Activated CD4-positive, alpha-beta memory T cell treated with anti-CD3 and anti-CD28 coated beads for 36 hours (primary cell): ENCODE measurements at regions not wholly inside any gene's neighbourhood (a gene's known extent, or its start where the extent isn't known, plus 50 kb on each side); places are given as distances from the start of the nearest gene placed in this dataset.

Experiments
- CTCF ChIA-PET: fragments of 350-600 bp; sonication (Branson Sonifier 250); formaldehyde crosslinking; loops from one replicate; lab custom pipeline; 2021; ENCODE audit warnings: antibody characterized with exemption, inconsistent platforms; lab: Charles Lee
- POLR2A ChIA-PET: fragments of 350-600 bp; sonication (Branson Sonifier 250); formaldehyde crosslinking; loops from one replicate; lab custom pipeline; 2021; ENCODE audit warnings: antibody characterized with exemption; lab: Charles Lee
- DNase-seq: peaks from one replicate; pipeline ENCODE4 v3.0.0-alpha.2; 2020
- H3K27ac Mint-ChIP-seq: one replicate; pipeline ENCODE4 v1.8.0; 2021; ENCODE audit warnings: mixed read lengths
- H3K27me3 Mint-ChIP-seq: one replicate; pipeline ENCODE4 v1.8.0; 2021; ENCODE audit warnings: mixed read lengths
- H3K36me3 Mint-ChIP-seq: one replicate; pipeline ENCODE4 v1.8.0; 2021; ENCODE audit warnings: mixed read lengths
- H3K4me1 Mint-ChIP-seq: one replicate; pipeline ENCODE4 v1.8.0; 2021; ENCODE audit warnings: low read depth, mixed read lengths
- H3K4me3 Mint-ChIP-seq: one replicate; pipeline ENCODE4 v1.8.0; 2021; ENCODE audit warnings: mild to moderate bottlenecking, mixed read lengths
- H3K9me3 Mint-ChIP-seq: one replicate; pipeline ENCODE4 v1.8.0; 2021; ENCODE audit warnings: mixed read lengths
- intact Hi-C: fragments of 100-400 bp; cut with micrococcal nuclease; formaldehyde crosslinking; loops from one replicate; pipeline ENCODE4 v1.15.1; 2023

DNA sequence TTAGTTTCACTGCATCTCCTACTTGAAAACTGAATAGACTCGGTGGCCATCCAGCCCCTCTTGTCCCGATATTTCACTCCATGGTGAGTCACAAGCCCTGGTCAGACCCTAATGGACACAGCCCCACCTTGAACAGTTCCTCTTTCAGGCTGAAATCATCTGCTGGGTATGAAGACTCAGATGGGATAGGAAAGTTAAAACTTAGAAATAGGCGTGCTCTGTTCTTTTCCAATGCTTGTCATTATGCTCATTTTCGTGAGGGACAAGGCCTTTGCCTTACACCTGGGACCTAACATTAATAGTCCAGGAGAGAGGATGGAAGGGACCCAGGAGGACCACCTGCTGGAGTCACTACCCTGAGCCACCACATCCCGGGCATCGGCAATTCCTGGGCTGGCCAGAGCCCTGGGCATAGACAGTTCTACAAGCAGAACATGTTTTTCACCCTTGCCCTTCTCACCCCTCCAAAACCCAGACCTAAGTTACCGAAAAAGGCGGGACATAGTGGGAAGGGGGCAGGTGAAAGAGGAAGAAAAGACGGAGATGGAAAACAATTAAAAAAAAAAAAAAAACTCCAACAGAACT is 278.3 kb downstream of the SOX9 start:
- Mint-ChIP-seq H3K4me1 (no peaks in the 10 kb centered on the region), H3K36me3 (no peaks in the 10 kb centered on the region), H3K9me3 (no peaks in the 10 kb centered on the region), H3K27ac (no peak overlapping the region), H3K4me3 (no peak overlapping the region), H3K27me3 (no peaks in the 10 kb centered on the region)
- ChIA-PET CTCF (no interaction called here), POLR2A (no interaction called here)
- intact Hi-C loops = no loop called here
- DNase-seq = no peak

GRCh38 chr17:72399608-72400487 is 279.0 kb downstream of the SOX9 start:
- Mint-ChIP-seq H3K27ac (no peak overlapping the region), H3K36me3 (no peaks in the 10 kb centered on the region), H3K4me3 (no peak overlapping the region), H3K27me3 (no peaks in the 10 kb centered on the region), H3K4me1 (no peaks in the 10 kb centered on the region), H3K9me3 (no peaks in the 10 kb centered on the region)
- ChIA-PET POLR2A (no interaction called here), CTCF (no interaction called here)
- DNase-seq = no peak
- intact Hi-C loops = no loop called here

GRCh38 chr17:72400488-72400827 is 279.6 kb downstream of the SOX9 start:
- intact Hi-C loops = no loop called here
- Mint-ChIP-seq H3K36me3 (no peaks in the 10 kb centered on the region), H3K4me3 (no peak overlapping the region), H3K27me3 (no peaks in the 10 kb centered on the region), H3K9me3 (no peaks in the 10 kb centered on the region), H3K4me1 (no peaks in the 10 kb centered on the region), H3K27ac (no peak overlapping the region)
- ChIA-PET CTCF (no interaction called here), POLR2A (no interaction called here)
- no peak for DNase-seq

- intact Hi-C loops = no loop called here
- H3K36me3 Mint-ChIP-seq = no peaks in the 10 kb centered on the region
- no peaks in the 10 kb centered on the region for H3K9me3 Mint-ChIP-seq
- no peak overlapping the region for H3K4me3 Mint-ChIP-seq
- no peaks in the 10 kb centered on the region for H3K27me3 Mint-ChIP-seq
- CTCF ChIA-PET = no interaction called here
- DNase-seq = no peak
- H3K4me1 Mint-ChIP-seq = no peaks in the 10 kb centered on the region
- no peak overlapping the region for H3K27ac Mint-ChIP-seq
- POLR2A ChIA-PET = no interaction called here
Observed at GRCh38 chr17:72400863-72401262, 280.0 kb downstream of the SOX9 start.

DNA sequence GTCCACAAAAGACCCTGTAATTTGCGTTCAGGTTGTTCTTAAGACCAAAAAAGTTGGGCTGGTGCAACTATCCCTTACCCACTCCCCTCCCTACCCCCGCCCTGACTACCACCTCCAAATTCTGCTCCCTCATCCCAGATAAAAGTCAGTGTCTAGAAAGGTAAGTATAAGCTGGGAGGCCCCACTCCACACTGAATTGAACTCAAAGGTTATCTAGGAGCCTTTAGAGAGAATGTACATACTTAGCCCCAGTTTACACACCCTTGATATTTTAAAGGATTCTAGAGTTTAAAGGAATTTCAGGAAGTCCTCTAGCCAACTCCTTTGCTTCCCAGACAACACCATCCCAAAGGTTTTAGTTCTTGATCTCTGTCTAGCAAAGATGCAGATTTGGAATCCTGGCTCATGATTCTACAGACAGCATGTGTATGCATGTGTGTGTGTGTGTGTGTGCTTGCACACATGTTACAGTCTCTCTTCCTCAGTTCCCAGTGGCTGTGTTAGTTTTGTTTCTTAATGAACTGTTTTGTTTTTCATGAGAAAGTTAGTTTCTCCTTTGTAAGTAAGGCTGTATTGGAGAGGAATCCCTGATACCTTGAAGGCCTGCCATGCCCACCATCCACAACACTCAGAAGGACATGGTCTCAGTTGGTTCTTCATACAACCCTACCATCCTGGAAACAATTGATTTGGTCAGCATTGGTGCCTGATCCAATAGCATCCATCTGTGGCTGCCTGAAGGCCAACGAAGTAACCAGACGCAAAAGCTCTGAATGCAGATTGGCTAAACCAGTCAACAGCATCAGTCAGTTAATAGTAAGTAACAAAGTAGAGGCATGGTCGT is 281.3 kb downstream of the SOX9 start:
- no peak overlapping the region for H3K27ac Mint-ChIP-seq
- no peaks in the 10 kb centered on the region for H3K27me3 Mint-ChIP-seq
- H3K4me1 Mint-ChIP-seq = no peaks in the 10 kb centered on the region
- DNase-seq = no peak
- no peaks in the 10 kb centered on the region for H3K36me3 Mint-ChIP-seq
- ChIA-PET POLR2A (no interaction called here), CTCF (no interaction called here)
- intact Hi-C loops = no loop called here
- no peak overlapping the region for H3K4me3 Mint-ChIP-seq
- no peaks in the 10 kb centered on the region for H3K9me3 Mint-ChIP-seq

DNA sequence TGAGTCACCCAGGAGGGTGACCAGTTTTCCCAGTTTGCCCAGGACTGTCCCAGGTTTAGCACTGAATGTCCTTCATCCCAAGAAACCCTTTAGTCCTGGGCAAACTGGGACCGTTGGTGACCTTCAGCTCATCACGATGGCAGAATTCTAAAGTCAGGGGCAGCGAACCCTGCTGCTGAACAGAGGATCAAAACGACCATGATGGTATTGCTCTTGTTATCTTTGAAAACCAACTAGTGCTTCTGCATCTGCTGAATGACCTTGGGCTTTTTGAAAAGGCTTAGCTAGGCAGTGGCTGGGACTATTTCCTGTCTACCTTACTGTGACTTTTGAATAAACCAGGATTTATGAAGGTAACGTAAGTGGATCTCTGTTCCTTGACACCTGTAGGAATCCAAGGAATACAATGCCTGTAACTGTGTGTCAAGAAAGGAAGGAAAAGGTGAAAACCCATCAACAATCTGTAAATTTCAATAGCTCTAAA is 281.9 kb downstream of the SOX9 start:
- no peaks in the 10 kb centered on the region for H3K9me3 Mint-ChIP-seq
- no peaks in the 10 kb centered on the region for H3K4me1 Mint-ChIP-seq
- DNase-seq = no peak
- CTCF ChIA-PET = interaction anchor here (0.6 kb wide), 1 partner anchor 250 kb away, joined by 4 read pairs; no protein-coding TSS in a partner anchor
- H3K27me3 Mint-ChIP-seq = no peaks in the 10 kb centered on the region
- H3K36me3 Mint-ChIP-seq = no peaks in the 10 kb centered on the region
- intact Hi-C loops = no loop called here
- no peak overlapping the region for H3K27ac Mint-ChIP-seq
- no peak overlapping the region for H3K4me3 Mint-ChIP-seq
- POLR2A ChIA-PET = no interaction called here

DNA sequence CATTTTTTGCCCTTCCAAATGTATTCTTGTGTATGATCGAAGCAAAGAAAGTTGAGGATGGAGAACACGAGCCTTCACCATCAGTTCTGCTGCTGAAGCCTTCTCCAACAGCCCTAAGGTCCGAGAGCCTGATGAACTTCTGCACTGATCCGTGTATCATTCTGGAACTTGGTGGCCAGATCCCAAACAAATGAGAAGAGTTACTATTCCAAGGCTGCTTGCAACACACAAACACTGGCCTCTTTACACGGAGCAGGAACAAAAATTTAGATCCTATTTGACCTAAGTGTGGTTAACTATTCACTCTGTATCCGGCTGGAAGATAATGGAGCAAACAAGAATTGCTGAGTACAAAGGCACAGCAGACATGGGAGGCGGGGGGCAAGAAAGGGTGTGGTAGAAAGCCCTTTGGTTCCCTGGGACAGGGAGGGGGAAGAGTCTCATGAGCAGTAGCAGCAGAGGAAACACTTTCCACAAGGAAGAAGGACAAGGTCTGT is 282.9 kb downstream of the SOX9 start:
- Mint-ChIP-seq H3K36me3 (no peaks in the 10 kb centered on the region), H3K4me1 (no peaks in the 10 kb centered on the region), H3K4me3 (no peak overlapping the region), H3K9me3 (no peaks in the 10 kb centered on the region), H3K27me3 (no peaks in the 10 kb centered on the region), H3K27ac (no peak overlapping the region)
- ChIA-PET POLR2A (no interaction called here), CTCF (no interaction called here)
- intact Hi-C loops = no loop called here
- no peak for DNase-seq

- Mint-ChIP-seq H3K4me1 (no peaks in the 10 kb centered on the region), H3K36me3 (no peaks in the 10 kb centered on the region), H3K4me3 (no peak overlapping the region), H3K27me3 (no peaks in the 10 kb centered on the region), H3K27ac (no peak overlapping the region), H3K9me3 (no peaks in the 10 kb centered on the region)
- DNase-seq = no peak
- CTCF ChIA-PET = no interaction called here
- intact Hi-C loops = no loop called here
- POLR2A ChIA-PET = no interaction called here
Observed at GRCh38 chr17:72404872-72405271, 284.1 kb downstream of the SOX9 start.

DNA sequence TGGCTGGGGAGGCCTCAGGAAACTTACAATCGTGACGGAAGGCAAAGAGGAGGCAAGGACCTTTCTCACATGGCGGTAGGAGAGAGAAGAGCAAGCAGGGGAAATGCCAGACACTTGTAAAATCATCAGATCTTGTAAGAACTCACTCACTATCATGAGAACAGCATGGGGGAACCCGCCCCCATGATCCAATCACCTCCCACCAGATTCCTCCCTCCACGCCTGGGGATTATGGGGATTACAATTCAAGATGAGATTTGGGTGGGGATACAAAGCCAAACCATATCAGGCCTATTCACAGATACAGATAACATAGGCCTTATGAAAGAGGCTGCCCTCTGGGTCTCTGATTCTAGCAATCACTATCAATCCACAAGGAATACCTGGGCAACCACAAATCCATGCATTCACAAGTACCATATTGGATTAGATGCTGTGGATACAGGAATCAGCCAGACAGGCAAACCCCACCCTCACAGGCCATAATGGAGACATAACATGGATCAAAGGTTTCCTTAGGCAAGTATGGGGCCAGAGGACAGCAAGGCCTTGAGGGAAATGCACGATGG is 284.9 kb downstream of the SOX9 start:
- no peaks in the 10 kb centered on the region for H3K4me1 Mint-ChIP-seq
- no peak for DNase-seq
- intact Hi-C loops = no loop called here
- no peaks in the 10 kb centered on the region for H3K27me3 Mint-ChIP-seq
- H3K9me3 Mint-ChIP-seq = no peaks in the 10 kb centered on the region
- H3K27ac Mint-ChIP-seq = no peak overlapping the region
- H3K36me3 Mint-ChIP-seq = no peaks in the 10 kb centered on the region
- H3K4me3 Mint-ChIP-seq = no peak overlapping the region
- POLR2A ChIA-PET = no interaction called here
- CTCF ChIA-PET = no interaction called here

DNA sequence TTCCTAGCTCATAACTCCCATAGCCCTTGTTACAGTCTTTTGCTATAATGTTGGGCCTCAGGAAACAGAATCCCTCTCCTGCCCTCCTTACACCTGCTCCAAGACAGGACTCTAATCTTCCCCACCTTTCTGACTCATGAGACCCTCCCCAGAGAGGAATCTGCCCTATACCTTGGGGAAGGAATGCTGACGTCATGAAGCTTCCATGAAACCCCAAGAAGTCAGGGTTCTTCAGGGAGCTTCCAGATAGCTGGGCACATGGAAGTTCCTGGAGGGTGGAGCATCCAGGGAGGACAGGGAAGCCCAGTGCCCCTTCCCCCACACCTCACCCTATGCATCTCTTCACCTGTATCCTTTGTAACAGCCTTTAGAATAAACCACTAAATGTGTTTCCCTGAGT is 285.7 kb downstream of the SOX9 start:
- no peak for DNase-seq
- no peak overlapping the region for H3K27ac Mint-ChIP-seq
- ChIA-PET POLR2A (interaction anchor here (0.6 kb wide), 1 partner anchor 16 kb away, joined by 3 read pairs; no protein-coding TSS in a partner anchor), CTCF (no interaction called here)
- intact Hi-C loops = no loop called here
- no peaks in the 10 kb centered on the region for H3K9me3 Mint-ChIP-seq
- no peaks in the 10 kb centered on the region for H3K4me1 Mint-ChIP-seq
- H3K27me3 Mint-ChIP-seq = no peaks in the 10 kb centered on the region
- H3K4me3 Mint-ChIP-seq = no peak overlapping the region
- no peaks in the 10 kb centered on the region for H3K36me3 Mint-ChIP-seq

GRCh38 chr17:72407336-72407909 is 286.6 kb downstream of the SOX9 start:
- intact Hi-C loops = no loop called here
- no peak overlapping the region for H3K4me3 Mint-ChIP-seq
- no peak overlapping the region for H3K27ac Mint-ChIP-seq
- no peaks in the 10 kb centered on the region for H3K9me3 Mint-ChIP-seq
- ChIA-PET CTCF (no interaction called here), POLR2A (no interaction called here)
- no peaks in the 10 kb centered on the region for H3K4me1 Mint-ChIP-seq
- no peaks in the 10 kb centered on the region for H3K36me3 Mint-ChIP-seq
- H3K27me3 Mint-ChIP-seq = no peaks in the 10 kb centered on the region
- DNase-seq = no peak

- Mint-ChIP-seq H3K9me3 (no peaks in the 10 kb centered on the region), H3K4me3 (no peak overlapping the region), H3K36me3 (no peaks in the 10 kb centered on the region), H3K27ac (no peak overlapping the region), H3K4me1 (no peaks in the 10 kb centered on the region), H3K27me3 (no peaks in the 10 kb centered on the region)
- intact Hi-C loops = no loop called here
- DNase-seq = no peak
- POLR2A ChIA-PET = no interaction called here
- CTCF ChIA-PET = no interaction called here
Observed at GRCh38 chr17:72407931-72408330, 287.1 kb downstream of the SOX9 start.
